GM19043 (cell line): ENCODE measurements at regions not wholly inside any gene's neighbourhood (a gene's known extent, or its start where the extent isn't known, plus 50 kb on each side); places are given as distances from the start of the nearest gene placed in this dataset.
"Not testable (repeated sequence)": the region's sequence is repeated elsewhere in the genome, so short reads cannot be mapped to it uniquely, and the experiment has no call there.

Experiments
- ATAC-seq: cut with Tn5 transposase; IDR thresholded peaks from one replicate; pipeline ENCODE4 v1.9.1; 2021; ENCODE audit warnings: low read depth; ENCODE audit not compliant: unreplicated experiment

DNA sequence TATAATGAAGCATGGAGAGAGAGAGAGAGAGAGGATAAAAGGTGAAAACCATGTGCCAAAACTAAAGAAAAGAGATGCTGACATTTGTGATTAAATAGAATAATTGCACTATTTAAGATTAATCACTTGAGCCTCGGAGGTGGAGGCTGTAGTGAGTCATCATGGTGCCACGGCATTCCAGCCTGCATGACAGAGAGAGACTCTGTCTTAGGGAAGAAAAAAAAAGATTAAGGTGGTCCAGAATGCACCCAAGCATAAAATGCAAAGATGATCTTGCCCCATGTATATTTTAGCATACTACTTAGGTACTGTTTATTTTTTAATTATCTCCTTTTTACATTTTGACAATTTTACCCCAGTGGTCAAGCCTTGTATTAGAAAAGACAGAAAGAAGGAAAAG is 742.5 kb downstream of the SPATA31A1 start:
- not testable (repeated sequence) for ATAC-seq

DNA sequence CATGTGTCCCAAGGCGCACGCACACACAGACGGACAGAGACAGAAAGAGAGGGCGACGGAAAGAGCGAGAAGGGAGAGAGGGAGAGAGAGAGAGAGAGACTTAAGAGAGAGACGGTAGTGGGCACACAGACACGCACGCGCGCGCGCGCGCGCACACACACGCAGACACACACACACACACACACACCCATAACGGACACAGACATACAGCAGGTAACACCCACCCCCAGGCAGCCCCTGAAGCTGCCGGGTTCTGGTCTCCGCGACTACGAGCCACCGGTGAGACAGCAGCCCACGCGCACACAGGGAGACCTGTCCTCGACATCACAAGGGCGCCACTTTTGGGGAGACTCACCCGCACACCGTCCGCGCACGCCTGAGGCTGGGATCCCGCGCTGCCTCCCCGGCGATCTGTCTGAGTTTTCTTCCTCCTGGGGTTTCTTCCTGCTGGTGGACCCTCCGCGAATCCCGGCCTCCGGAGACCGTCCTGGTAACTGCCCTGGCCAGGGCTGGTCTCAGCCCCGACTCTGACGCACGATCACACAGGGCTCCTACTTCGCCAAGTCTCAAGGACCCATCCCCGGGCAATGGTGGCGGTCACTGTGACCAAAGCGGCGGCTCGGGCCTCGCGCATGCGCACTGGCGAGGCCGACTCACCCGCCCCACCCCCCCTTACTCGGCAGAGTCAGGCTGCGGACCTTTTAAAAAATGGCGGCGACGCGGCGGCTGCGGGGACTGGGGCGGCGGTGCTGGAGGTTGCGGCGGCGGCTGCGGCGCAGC is 750.7 kb downstream of the SPATA31A1 start:
- not testable (repeated sequence) for ATAC-seq

DNA sequence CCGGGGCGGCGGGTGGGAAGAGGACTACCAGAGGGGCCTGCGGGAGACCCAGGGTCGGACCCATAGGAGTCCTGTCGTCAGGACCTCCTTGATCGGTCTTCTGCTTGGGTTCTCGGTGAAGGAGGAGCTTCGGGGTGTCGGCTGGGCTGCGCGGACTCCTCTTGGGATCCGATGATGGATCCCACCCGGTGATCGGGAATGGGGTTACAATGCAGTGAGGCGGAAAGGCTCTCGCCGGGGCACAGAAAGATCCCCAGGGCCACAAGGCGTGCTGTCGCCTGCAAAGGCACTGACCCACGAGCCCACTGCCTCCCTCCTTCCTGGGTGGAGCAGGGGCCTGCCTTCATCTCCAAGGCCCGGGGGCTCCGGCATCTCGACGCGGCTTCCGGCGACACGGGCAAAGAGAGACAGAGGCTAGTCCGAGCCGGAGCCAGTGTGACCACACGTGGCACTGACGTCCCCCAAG is 751.3 kb downstream of the SPATA31A1 start:
- not testable (repeated sequence) for ATAC-seq

- ATAC-seq = not testable (repeated sequence)
Measured at GRCh38 chr9:40107251-40107650, 751.8 kb downstream of the SPATA31A1 start.

GRCh38 chr9:40108465-40108864 is 753.0 kb downstream of the SPATA31A1 start:
- not testable (repeated sequence) for ATAC-seq

- not testable (repeated sequence) for ATAC-seq
Measured at GRCh38 chr9:40110751-40111150, 755.3 kb downstream of the SPATA31A1 start.

GRCh38 chr9:40111571-40111970 is 756.1 kb downstream of the SPATA31A1 start:
- ATAC-seq = not testable (repeated sequence)

GRCh38 chr9:40130598-40130997 is 775.1 kb downstream of the SPATA31A1 start:
- not testable (repeated sequence) for ATAC-seq

- peak; percentile 64 for ATAC-seq
Measured at GRCh38 chr9:40169204-40169603, 813.7 kb downstream of the SPATA31A1 start.

DNA sequence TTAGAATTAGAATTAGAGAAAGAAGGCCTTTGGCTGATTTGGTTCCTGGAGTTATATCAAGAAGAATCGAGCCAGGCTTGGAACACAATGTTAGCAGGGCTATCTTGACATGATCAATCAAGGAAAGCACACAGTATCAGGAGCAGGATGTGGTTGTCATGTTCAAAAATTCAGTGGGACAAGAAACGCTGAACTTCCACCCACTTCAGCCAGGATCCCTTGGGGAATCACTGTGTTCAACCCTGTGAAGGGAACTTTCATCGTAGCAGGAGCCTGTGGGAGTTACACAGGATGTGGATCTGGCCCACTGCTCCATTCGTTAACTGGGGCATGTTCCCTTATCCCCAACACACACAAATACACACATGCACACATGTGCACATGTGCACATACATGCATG is 817.8 kb downstream of the SPATA31A1 start:
- ATAC-seq = not testable (repeated sequence)

- ATAC-seq = not testable (repeated sequence)
Measured at GRCh38 chr9:40174035-40174434, 818.6 kb downstream of the SPATA31A1 start.

- not testable (repeated sequence) for ATAC-seq
Measured at GRCh38 chr9:40177403-40177802, 821.9 kb downstream of the SPATA31A1 start.

DNA sequence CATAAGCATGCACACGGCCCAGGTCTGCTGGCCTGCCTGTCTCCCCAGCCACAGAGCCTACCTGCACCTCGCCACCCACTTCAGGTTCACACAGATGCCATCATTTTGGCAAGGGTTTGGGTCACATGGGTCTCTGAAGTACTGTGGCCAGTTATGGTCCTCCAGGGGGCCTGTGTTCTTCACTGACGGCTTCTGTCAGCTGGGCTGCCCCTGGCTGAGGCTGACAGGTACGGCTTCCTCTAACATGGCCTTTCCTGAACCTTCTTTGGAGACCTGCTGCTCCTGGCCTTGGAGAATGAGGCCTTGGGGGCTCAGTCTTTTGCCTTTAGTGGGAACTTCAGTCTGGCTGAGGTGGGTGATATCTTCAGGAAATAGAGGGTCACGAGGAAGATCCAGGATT is 835.9 kb downstream of the SPATA31A1 start:
- not testable (repeated sequence) for ATAC-seq

- ATAC-seq = not testable (repeated sequence)
Measured at GRCh38 chr9:40192162-40192561, 836.7 kb downstream of the SPATA31A1 start.

GRCh38 chr9:40196165-40196714 is 840.8 kb downstream of the SPATA31A1 start:
- ATAC-seq = not testable (repeated sequence)

GRCh38 chr9:40196803-40197202 is 841.3 kb downstream of the SPATA31A1 start:
- not testable (repeated sequence) for ATAC-seq

GRCh38 chr9:40221596-40222233 is 866.2 kb downstream of the SPATA31A1 start:
- not testable (repeated sequence) for ATAC-seq

- not testable (repeated sequence) for ATAC-seq
Measured at GRCh38 chr9:40222617-40223200, 867.2 kb downstream of the SPATA31A1 start.

GRCh38 chr9:40223353-40223752 is 867.9 kb downstream of the SPATA31A1 start:
- ATAC-seq = not testable (repeated sequence)
